ENCODE measurements at regions not wholly inside any gene's neighbourhood (a gene's known extent, or its start where the extent isn't known, plus 50 kb on each side); places are given as distances from the start of the nearest gene placed in this dataset.
"Not testable (repeated sequence)": the region's sequence is repeated elsewhere in the genome, so short reads cannot be mapped to it uniquely, and the experiment has no call there.

- Histone ChIP-seq H3K4me3 (ENCODE audit: insufficient read depth, low read depth, low read length) (no peak overlapping the region), H3K27me3 (ENCODE audit: control insufficient read depth, insufficient read depth, low read length) (no peaks in the 10 kb centered on the region; the same call in 1 of the 2 replicates), H3K36me3 (replicated peaks; ENCODE audit: control insufficient read depth, insufficient read depth, low read length) (no peaks in the 10 kb centered on the region)
- no peak for DNase-seq
Observed at GRCh38 chr4:26009502-26009901, 95.5 kb downstream of the SMIM20 start.

- Histone ChIP-seq H3K27me3 (ENCODE audit: control insufficient read depth, insufficient read depth, low read length) (no peaks in the 10 kb centered on the region; the same call in 1 of the 2 replicates), H3K4me3 (ENCODE audit: insufficient read depth, low read depth, low read length) (no peak overlapping the region), H3K36me3 (replicated peaks; ENCODE audit: control insufficient read depth, insufficient read depth, low read length) (no peaks in the 10 kb centered on the region)
- DNase-seq: no peak
Observed at GRCh38 chr4:26010304-26010703, 96.3 kb downstream of the SMIM20 start.

GRCh38 chr4:26013629-26014028 lies 99.6 kb downstream of the SMIM20 start:
- no peak overlapping the region for H3K4me3 ChIP-seq (ENCODE audit: insufficient read depth, low read depth, low read length)
- no peaks in the 10 kb centered on the region for H3K27me3 ChIP-seq (ENCODE audit: control insufficient read depth, insufficient read depth, low read length)
- no peaks in the 10 kb centered on the region for H3K36me3 ChIP-seq (replicated peaks; ENCODE audit: control insufficient read depth, insufficient read depth, low read length)
- no peak for DNase-seq

GRCh38 chr4:26015133-26015651 lies 101.2 kb downstream of the SMIM20 start:
- Histone ChIP-seq H3K4me3 (ENCODE audit: insufficient read depth, low read depth, low read length) (no peak overlapping the region), H3K27me3 (ENCODE audit: control insufficient read depth, insufficient read depth, low read length) (no peaks in the 10 kb centered on the region), H3K36me3 (replicated peaks; ENCODE audit: control insufficient read depth, insufficient read depth, low read length) (no peaks in the 10 kb centered on the region)
- DNase-seq: no peak

- Histone ChIP-seq H3K4me3 (ENCODE audit: insufficient read depth, low read depth, low read length) (no peak overlapping the region), H3K36me3 (replicated peaks; ENCODE audit: control insufficient read depth, insufficient read depth, low read length) (no peaks in the 10 kb centered on the region)
- no peak for DNase-seq
Observed at GRCh38 chr4:26015906-26016305, 101.9 kb downstream of the SMIM20 start.

GRCh38 chr4:26017531-26017930 lies 103.5 kb downstream of the SMIM20 start:
- Histone ChIP-seq H3K36me3 (replicated peaks; ENCODE audit: control insufficient read depth, insufficient read depth, low read length) (no peaks in the 10 kb centered on the region), H3K4me3 (ENCODE audit: insufficient read depth, low read depth, low read length) (no peak overlapping the region), H3K27me3 (ENCODE audit: control insufficient read depth, insufficient read depth, low read length) (no peaks in the 10 kb centered on the region)
- DNase-seq: no peak

More at GRCh38 chr4:26015906-26016305, 101.9 kb downstream of the SMIM20 start:
- H3K27me3 ChIP-seq (ENCODE audit: control insufficient read depth, insufficient read depth, low read length): no peaks in the 10 kb centered on the region

- not testable (repeated sequence) for DNase-seq; H3K4me3 ChIP-seq (ENCODE audit: insufficient read depth, low read depth, low read length); H3K36me3 ChIP-seq (replicated peaks; ENCODE audit: control insufficient read depth, insufficient read depth, low read length)
Observed at GRCh38 chr4:26017961-26018700, 104.1 kb downstream of the SMIM20 start.

GRCh38 chr4:26020083-26020668 lies 106.2 kb downstream of the SMIM20 start:
- DNase-seq: no peak
- H3K36me3 ChIP-seq (replicated peaks; ENCODE audit: control insufficient read depth, insufficient read depth, low read length): no peaks in the 10 kb centered on the region
- no peaks in the 10 kb centered on the region for H3K27me3 ChIP-seq (ENCODE audit: control insufficient read depth, insufficient read depth, low read length)
- no peak overlapping the region for H3K4me3 ChIP-seq (ENCODE audit: insufficient read depth, low read depth, low read length)

More at GRCh38 chr4:26017961-26018700, 104.1 kb downstream of the SMIM20 start:
- H3K27me3 ChIP-seq (ENCODE audit: control insufficient read depth, insufficient read depth, low read length): not testable (repeated sequence)

GRCh38 chr4:26020881-26021280 lies 106.9 kb downstream of the SMIM20 start:
- Histone ChIP-seq H3K27me3 (ENCODE audit: control insufficient read depth, insufficient read depth, low read length) (no peaks in the 10 kb centered on the region), H3K4me3 (ENCODE audit: insufficient read depth, low read depth, low read length) (no peak overlapping the region), H3K36me3 (replicated peaks; ENCODE audit: control insufficient read depth, insufficient read depth, low read length) (no peaks in the 10 kb centered on the region)
- DNase-seq: no peak

GRCh38 chr4:26021417-26022345 lies 107.7 kb downstream of the SMIM20 start:
- DNase-seq: no peak
- Histone ChIP-seq H3K4me3 (ENCODE audit: insufficient read depth, low read depth, low read length) (no peak overlapping the region), H3K27me3 (ENCODE audit: control insufficient read depth, insufficient read depth, low read length) (no peaks in the 10 kb centered on the region), H3K36me3 (replicated peaks; ENCODE audit: control insufficient read depth, insufficient read depth, low read length) (no peaks in the 10 kb centered on the region)

- Histone ChIP-seq H3K27me3 (ENCODE audit: control insufficient read depth, insufficient read depth, low read length) (no peaks in the 10 kb centered on the region), H3K4me3 (ENCODE audit: insufficient read depth, low read depth, low read length) (no peak overlapping the region), H3K36me3 (replicated peaks; ENCODE audit: control insufficient read depth, insufficient read depth, low read length) (no peaks in the 10 kb centered on the region)
- DNase-seq: no peak
Observed at GRCh38 chr4:26022346-26023202, 108.6 kb downstream of the SMIM20 start.

- no peak overlapping the region for H3K4me3 ChIP-seq (ENCODE audit: insufficient read depth, low read depth, low read length)
- no peak for DNase-seq
- no peaks in the 10 kb centered on the region for H3K36me3 ChIP-seq (replicated peaks; ENCODE audit: control insufficient read depth, insufficient read depth, low read length)
- H3K27me3 ChIP-seq (ENCODE audit: control insufficient read depth, insufficient read depth, low read length): no peaks in the 10 kb centered on the region
Observed at GRCh38 chr4:26023203-26023972, 109.4 kb downstream of the SMIM20 start.

GRCh38 chr4:26024079-26024478 lies 110.1 kb downstream of the SMIM20 start:
- H3K36me3 ChIP-seq (replicated peaks; ENCODE audit: control insufficient read depth, insufficient read depth, low read length): no peaks in the 10 kb centered on the region
- no peak overlapping the region for H3K4me3 ChIP-seq (ENCODE audit: insufficient read depth, low read depth, low read length)
- no peak for DNase-seq
- no peaks in the 10 kb centered on the region for H3K27me3 ChIP-seq (ENCODE audit: control insufficient read depth, insufficient read depth, low read length)
